ENCODE measurements at regions not wholly inside any gene's neighbourhood (a gene's known extent, or its start where the extent isn't known, plus 50 kb on each side); places are given as distances from the start of the nearest gene placed in this dataset.

DNA sequence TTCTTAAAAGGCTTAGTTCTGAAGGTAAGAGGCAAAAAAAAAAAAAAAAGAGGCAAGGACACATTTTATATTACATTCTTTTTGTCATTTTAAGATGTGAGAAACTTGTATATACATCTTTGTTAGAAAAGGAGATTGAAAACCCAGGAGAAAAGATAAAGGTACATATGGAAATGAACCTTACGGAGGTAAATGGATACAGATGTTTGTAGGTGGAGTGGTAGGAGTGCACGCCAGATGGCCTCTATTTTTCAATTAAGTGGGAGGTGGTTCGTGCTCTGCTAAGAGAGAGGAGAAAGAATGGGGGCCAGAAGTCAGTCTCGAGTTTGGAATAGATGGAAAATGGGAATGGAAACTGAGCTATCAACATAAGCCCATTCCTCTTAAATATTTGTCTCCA lies 622.5 kb upstream of the GHITM start:
- no peak for TF ChIP-seq CTCF (IDR thresholded peaks at IDR 0.05)
- no peak for TF ChIP-seq POLR2A (IDR thresholded peaks at IDR 0.05)
- TF ChIP-seq POLR2AphosphoS5 (IDR thresholded peaks at IDR 0.05), result no peak

All from prostate gland (tissue), 2 donors.